Keratinocyte (primary cell): ENCODE measurements at regions not wholly inside any gene's neighbourhood (a gene's known extent, or its start where the extent isn't known, plus 50 kb on each side); places are given as distances from the start of the nearest gene placed in this dataset.

ENCODE experiments used
- EZH2 ChIP-seq: IDR thresholded peaks from one replicate; pipeline ENCODE4 v1.6.1; 2012; ENCODE audit warnings: inconsistent platforms, mild to moderate bottlenecking, low read length, moderate library complexity
- TF ChIP-seq, protein P1 (sequence below), 3 experiments: IDR thresholded peaks in 1 of 3; conservative IDR thresholded peaks in 1 of 3; optimal IDR thresholded peaks in 1 of 3; 2 replicates in 2 of 3; 3 replicates in 1 of 3; pipeline versions ENCODE3 to v1.5.1; 2011; ENCODE audit warnings: low read length in 3 of 3, mild to moderate bottlenecking in 3 of 3, moderate library complexity in 2 of 3, control low read depth in 1 of 3, inconsistent platforms in 1 of 3; ENCODE audit not compliant: insufficient read depth in 2 of 3; ENCODE audit errors: extremely low read depth in 1 of 3

- TF ChIP-seq, protein P1, sequence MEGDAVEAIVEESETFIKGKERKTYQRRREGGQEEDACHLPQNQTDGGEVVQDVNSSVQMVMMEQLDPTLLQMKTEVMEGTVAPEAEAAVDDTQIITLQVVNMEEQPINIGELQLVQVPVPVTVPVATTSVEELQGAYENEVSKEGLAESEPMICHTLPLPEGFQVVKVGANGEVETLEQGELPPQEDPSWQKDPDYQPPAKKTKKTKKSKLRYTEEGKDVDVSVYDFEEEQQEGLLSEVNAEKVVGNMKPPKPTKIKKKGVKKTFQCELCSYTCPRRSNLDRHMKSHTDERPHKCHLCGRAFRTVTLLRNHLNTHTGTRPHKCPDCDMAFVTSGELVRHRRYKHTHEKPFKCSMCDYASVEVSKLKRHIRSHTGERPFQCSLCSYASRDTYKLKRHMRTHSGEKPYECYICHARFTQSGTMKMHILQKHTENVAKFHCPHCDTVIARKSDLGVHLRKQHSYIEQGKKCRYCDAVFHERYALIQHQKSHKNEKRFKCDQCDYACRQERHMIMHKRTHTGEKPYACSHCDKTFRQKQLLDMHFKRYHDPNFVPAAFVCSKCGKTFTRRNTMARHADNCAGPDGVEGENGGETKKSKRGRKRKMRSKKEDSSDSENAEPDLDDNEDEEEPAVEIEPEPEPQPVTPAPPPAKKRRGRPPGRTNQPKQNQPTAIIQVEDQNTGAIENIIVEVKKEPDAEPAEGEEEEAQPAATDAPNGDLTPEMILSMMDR (optimal IDR thresholded peaks at IDR 0.05 in 1 of 3, IDR thresholded peaks at IDR 0.05 in 1 of 3, conservative IDR thresholded peaks at IDR 0.05 in 1 of 3; ENCODE audit: extremely low read depth in 1 of 3, insufficient read depth in 2 of 3, low read length in 3 of 3), result no peak
- no peak for TF ChIP-seq EZH2
These were observed 1054.7 kb upstream of the TMPRSS15 start for GRCh38 chr21:19458295-19458694.
